NCI-H2107 treated with DMSO at 0.1 percent for 48 hours (cell line): ENCODE measurements at regions not wholly inside any gene's neighbourhood (a gene's known extent, or its start where the extent isn't known, plus 50 kb on each side); places are given as distances from the start of the nearest gene placed in this dataset.
"Not testable (repeated sequence)": the region's sequence is repeated elsewhere in the genome, so short reads cannot be mapped to it uniquely, and the experiment has no call there.

ENCODE experiments used
- DNase-seq: peaks from one replicate; lab custom pipeline; 2025; ENCODE audit not compliant: unreplicated experiment; lab: John Stamatoyannopoulos, UW

DNA sequence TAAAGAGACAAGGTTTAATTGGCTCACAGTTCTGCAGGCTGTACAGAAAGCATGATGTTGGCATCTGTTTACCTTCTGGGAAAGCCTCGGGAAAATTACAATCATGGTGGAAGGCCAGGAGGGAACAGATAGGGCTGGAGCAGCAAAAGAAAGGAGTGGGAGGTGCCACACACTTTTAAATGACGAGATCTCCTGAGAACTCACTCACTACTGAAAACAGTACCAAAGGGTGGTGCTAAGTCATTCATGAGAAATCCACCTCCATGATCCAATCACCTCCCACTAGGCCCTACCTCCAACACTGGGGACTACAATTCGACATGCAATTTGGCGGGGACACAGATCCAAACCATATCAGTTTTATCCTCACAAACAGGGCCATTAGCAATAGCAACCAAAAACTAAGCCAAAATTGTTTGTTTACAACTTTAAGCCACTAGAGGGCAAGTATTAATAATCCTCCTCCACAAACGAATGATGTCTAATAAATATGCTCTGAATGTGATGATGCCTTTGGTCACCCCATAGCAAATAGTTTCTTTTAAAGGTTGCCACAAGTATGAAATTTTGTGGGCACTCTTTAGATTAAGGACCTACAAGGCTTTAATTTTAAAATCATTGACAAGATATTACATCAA lies 129.2 kb upstream of the NRBF2 start:
- no peak for DNase-seq

DNA sequence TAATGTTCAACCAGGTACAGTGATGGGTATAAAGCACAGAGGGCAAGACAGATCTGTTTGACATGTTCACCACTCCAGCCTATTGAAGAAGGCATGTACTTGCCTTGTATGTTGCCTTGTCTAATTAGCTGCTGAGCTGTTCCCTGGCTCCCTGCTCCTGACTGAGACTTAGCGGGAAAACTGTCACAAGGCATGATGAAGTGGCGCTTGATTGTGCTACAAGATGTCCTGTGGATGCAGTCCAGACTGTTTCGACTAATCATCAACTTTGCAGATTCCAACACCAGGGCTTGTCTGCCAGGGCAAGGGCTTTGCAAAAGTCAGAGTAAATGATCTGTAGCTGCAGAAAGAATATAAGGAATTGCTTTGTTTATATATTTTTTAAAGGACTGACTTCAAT lies 136.2 kb upstream of the NRBF2 start:
- DNase-seq = no peak

DNA sequence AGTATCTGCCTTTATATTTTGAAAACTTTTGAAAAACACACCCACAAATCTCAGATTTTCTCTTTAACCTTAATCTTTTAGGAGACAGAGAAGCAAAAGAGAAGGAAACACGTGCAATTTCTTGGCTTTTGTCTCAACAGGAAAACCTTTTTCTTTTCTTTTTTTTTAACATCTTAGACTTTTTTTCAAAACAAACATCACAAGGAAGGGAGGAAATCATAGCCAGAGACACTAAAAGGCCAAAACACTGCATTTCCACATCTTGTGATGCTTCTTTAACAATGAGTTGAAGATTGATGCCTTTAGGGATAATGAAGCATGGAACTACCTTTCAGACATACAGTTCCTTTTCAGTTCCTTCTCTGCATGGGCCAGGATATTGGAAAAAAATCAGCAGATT lies 136.6 kb upstream of the NRBF2 start:
- DNase-seq = no peak

DNA sequence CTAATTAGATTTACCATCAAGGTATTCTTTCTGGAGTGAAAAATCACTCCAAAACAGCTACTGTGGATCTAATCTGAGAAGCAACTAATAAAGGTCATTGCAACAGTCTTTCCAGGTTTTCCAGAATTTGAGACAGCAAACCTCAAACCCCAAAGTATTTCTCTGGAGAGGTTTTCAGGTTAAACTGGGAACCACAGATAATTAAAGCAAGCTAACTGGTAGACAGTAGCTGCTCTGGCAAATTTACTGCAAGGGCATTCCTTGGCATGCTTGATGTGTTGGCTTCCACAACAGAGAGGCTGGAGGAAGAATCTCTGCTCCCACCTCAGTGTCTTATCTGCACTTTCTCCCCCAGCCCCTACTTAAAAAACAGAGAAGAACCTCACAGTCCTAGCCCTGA lies 140.0 kb upstream of the NRBF2 start:
- no peak for DNase-seq

DNA sequence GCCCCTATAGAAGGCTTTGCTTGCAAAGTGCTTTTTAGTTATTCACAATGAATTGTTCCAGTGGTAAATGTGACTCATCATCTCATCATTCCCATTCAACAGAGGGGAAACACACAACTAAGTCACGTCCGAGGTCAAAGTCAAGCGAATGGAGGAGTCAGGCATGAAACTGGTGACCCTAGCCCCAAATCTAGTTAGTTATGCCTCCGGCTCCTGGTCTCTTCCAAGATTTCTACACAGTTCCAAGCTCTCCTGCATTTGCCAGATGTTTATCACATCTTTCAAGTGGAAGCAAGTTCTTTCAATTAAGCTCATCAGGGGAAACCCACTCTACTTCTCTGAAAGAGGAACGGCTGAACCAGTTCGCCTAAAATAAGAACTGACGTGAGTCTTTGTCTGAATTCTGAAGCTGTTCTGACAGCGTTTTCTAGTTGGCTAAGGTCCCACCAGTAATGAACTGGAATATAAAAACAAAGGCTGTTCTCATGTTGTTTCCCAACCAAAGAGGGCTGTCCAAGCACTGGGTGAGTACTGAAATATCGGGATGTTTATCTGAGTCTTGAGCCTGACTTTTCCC lies 140.9 kb upstream of the NRBF2 start:
- no peak for DNase-seq

DNA sequence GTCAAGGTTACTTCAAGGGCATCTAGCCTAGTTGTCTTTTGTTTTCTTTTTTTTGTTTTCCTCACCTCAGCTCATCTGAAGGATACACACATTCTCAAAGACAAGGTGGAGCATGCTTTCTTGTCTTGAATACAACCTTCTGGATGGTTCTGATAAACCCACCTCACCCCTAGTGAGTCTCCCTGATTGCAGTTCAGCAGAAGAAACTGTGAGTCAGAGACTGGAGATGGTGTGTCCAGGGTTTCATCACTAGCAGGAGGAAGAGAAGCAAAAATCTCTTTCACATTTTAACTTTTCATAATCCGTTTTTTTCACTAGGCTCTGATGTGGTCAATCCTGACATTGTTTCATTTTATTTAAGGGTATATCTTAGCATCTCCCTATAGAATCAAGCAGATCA lies 143.0 kb upstream of the NRBF2 start:
- DNase-seq = no peak

DNA sequence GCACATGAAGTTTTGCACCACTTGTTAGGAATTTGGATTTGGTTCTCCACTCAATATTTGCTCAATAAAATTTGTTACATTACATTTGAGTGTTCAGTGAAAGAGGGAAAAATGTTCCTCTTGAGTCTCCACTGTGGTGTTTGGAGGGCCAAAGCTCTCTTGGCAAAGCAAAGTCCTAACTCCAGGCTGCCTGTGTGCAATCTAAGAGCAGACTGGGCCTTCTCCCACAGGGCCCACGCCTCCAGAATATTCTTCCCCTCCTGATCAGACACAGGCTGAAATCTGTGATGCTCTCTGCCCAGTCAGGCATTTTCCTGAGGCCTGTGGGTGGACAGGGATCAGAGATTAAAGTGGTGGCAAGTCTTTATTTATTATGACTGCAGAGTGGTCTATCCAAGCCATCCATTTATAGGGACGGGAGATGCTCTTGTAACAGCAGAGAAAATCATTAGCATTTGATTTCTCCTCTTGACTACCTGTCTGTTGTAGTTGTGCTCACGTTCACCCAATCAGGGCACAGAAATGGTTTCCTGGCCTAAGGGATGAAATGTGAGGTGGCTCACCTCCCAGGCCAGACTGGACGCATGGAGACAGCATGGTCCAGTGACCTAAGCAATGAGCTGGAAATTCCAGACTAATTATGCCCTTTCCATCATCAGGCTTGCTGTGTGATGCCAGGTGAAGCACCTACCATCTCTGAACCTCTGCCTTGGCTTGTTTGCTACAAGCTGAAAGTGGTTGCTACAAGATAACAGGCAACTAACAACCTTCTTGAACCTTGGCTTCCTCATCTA lies 147.1 kb upstream of the NRBF2 start:
- DNase-seq = no peak

DNA sequence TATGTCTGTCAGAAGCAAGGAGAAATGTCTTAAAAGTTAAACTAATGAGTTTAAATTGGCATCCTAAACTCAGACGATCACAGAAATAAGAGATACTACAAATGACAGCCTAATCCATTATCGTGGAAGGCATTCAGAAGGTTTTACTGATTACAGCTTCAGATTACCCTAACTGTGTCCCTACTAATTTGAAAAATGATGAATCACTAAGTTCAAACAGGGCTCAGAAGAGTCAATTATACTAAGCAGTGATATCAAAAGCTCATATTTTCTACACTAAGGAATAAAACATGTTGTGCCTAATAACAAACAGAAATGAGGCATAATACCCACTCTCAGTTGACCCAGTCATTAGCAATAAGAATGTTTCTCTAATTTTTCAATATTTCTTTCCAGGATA lies 152.0 kb upstream of the NRBF2 start:
- no peak for DNase-seq

DNA sequence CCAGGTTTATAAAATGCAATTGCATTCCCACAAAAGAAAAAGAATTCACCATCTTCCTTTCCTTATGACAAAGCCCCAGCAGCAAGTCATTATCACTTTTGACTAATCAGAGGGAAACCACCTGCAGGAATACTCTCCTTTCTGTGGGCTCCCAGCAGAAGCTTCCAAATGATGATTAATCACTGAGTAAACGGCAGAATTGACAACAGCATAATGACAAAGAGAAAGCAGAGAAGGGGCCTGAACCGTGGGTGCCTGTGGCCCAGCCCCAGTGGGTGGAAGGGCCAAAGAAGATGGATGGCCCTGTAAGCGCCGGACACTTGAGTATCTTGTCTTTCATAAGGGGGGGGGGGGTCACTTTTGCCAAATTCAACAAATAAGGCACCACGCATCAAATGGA lies 152.4 kb upstream of the NRBF2 start:
- no peak for DNase-seq

DNA sequence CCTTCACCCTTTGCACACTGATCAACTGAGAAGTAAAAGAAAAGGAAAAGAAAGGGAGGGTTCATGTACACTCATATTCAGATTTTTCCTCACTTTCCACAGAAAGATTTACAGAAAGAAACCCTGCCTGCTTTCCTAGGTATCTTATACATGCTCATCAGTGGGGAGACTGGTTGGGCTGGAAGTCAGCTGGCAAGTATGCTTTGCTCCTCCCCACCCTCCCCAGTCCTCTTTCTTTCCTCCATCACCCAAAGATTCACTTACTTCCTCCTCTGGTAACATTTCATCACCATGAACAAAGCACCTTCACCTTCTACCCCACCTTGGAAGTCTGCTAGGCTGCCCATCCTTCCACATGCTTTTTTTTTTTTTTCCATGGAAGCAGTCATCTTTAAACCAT lies 153.2 kb upstream of the NRBF2 start:
- no peak for DNase-seq

DNA sequence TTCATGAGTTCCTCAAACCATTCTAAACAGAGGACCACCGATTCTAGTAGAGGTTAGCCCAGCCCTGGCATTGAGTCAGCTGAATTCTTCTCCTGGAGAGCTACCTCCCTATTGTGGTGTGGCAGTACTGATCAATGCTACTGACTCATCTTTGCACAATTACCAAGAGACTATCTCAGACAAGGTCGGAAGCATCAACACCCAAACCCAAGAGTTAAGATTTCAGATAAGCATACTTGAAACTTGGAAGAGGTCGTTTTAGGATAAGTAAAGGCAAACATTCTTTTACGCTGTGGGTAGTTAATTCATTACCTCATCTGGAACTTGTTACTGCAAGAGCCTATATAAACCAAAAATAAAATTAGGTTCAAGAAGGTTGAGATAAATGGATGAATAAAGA lies 154.6 kb upstream of the NRBF2 start:
- no peak for DNase-seq

DNA sequence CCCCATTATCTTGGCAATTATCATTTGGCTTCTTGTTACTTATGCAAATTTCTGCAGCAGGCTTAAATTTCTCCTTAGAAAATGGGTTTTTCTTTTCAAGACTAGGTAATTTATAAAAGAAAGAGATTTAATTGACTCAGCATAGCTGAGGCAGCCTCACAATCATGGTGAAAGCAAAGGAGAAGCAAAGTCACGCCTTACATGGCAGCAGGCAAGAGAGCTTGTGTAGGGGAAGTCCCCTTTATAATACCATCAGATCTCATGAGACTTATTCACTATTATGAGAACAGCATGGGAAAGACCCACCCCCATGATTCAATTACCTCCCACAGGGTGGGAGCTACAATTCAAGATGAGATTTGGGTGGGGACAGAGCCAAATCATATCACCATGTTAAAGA lies 158.3 kb upstream of the NRBF2 start:
- DNase-seq = not testable (repeated sequence)

DNA sequence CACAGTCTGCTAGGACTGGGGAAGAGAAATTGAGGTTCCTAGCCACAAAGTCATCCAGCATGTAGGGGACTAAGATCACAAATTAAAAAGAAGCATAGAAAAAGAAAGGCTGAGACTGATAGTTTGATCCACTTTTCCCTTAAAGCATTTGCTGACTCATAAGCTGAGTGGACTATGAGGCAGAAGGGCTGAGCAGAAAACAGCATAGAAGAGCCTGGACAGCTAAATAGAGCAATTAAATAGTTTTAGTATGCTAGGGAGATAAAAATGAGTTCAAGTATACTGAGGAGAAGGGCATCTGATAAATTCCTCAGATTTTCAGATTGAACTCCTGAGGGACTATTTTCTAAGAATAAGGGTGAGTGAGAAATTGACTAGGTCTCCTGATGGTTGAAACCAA lies 155.9 kb upstream of the EGR2 start:
- DNase-seq = no peak

DNA sequence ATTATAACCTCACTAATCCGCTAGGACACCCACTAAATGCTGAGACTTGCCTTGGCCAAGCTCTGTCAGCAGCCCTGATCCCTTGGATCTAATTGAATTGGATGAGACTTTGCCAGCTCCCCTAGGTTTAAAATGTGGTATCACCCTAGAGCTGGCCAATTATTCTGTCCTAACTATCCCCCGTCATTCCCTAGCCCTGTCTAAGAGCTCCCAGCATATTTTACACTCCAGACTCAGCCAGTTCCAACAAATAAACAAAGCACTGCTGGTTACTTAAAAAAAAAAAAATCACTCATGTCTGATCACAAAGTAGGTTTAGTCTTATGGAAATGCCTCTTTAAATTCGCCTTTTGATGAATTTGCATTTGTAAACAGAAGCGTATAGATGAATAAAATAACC lies 147.9 kb upstream of the EGR2 start:
- no peak for DNase-seq

DNA sequence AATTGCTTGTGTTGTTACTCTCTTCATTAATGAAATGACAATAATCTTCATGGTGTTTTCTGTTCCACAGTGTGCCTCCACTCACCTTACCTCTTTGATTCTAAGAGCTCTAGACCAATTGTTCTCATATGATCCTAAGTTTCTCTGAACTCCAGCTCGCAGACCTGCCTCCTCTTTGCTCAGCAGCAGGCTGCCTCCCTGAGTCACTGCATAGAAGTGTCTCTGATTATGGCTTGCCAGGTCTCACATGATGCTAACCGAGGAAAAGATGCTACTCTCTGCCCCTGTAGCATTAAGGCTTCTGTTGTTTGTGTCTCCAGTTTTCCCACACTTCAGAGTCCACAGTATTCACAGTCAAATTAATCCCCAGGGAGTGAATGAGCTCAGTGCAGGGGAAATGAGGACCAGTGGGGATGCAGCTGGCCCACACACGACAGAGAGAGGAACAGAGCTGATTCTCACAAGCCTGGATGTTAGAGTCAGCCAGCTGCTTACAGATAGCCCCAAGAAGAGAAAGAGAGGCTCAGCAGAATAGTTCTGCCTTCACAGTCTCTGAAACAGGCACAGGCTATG lies 145.9 kb upstream of the EGR2 start:
- DNase-seq = no peak

DNA sequence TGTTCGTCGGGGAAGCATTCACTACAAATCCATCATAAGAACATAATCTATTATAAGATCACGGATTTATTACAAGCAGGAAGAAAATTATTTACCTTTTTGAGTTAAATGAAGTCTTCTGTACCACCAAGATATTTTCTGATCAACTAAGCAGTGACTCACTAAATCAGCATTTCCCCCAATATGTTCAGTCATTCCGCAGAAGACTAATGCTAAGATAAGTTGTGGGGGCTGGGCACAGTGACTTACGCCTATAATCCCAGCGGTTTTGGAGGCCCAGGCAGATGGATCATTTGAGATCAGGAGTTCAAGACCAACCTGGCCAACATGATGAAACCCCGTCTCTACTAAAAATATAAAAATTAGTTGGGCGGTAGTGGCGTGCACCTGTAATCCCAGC lies 144.2 kb upstream of the EGR2 start:
- no peak for DNase-seq

DNA sequence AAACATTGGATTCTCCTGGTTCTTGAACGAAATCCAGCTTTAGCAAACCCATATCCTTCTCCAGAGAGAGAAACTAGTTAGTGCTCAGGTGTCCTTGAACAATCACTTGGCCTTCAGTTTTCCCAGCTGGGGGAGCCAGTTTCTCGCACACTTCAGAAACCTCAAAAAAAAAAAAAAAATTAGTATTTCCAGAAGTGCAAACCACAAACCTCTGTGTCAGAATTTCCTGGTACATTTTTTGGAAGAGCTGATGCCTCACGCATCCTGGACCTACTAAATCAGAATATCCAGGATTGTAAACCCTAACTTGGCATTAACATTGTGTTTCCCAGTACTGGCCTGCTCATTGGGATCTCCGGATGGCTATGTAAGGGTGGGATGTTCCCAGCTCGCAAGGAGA lies 143.4 kb upstream of the EGR2 start:
- no peak for DNase-seq

DNA sequence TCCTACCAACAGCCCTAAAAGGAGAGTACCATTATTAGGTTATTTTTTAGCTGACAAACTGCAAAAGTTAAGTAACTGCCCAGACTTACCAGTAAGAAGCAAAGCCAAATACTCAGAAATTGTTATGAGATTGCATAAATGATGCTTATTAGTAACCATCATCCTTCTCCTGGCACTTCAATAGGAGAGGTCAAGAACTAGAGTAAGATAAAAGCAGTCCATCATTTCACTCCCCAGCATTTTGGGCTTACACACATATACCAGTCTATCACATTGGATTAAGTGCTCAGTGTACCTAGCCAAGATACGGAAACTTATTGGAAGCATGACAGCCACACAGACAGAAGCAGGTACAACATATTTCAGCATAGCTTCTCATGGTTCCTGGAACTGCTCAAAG lies 142.8 kb upstream of the EGR2 start:
- DNase-seq = no peak

DNA sequence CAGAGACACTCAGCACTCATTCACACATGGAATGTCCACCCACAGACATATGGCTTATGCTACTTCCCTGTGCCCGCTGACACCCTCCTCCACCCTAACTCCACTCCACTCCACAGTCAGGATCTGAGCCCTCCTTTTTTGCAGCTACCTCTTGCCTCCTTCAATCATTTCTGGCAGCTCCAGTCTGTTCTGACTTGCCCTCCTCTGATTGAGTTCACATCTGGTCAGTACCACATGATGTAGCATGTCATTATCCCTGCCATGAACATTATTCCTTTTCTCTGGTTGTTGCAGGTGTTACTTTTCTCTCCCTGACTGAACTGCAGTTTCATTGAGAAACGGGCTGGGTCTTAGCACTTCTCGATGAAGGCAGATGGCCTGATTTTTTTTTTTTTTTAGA lies 130.1 kb upstream of the EGR2 start:
- no peak for DNase-seq

DNA sequence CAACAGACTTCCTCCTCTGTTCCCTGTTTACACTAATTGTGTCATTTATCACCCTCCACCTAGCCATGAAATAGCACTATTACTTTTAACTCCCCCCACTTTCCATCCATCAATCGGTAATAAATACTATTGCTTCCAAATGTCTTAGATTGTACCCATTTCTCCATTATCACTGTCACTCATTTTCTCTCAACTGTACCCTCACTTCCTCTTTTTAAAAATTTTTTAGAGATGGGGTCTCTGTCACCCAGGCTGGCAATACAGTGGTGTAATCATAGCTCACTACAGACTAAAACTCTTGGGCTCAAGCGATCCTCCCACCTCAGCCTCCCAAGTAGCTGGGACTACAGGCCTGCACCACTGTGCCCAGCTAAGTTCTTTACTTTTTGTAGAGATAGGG lies 123.5 kb upstream of the EGR2 start:
- no peak for DNase-seq

DNA sequence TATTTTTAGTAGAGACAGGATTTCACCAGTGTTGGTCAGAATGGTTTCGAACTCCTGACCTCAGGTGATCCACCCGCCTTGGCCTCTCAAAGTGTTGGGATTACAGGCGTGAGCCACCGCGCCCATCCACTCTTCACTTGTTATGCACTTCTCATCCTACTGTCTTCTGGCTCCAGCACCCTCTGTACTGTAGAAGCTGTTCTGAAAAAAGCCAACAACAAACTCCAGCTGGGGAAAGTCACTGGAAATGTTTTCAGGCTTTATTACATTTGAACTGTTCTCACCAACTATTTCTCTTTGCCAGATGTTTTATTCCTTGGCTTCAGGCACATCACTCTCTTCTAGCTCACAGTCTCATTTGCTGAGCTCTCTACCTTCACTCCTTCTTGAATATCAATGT lies 122.5 kb upstream of the EGR2 start:
- no peak for DNase-seq

DNA sequence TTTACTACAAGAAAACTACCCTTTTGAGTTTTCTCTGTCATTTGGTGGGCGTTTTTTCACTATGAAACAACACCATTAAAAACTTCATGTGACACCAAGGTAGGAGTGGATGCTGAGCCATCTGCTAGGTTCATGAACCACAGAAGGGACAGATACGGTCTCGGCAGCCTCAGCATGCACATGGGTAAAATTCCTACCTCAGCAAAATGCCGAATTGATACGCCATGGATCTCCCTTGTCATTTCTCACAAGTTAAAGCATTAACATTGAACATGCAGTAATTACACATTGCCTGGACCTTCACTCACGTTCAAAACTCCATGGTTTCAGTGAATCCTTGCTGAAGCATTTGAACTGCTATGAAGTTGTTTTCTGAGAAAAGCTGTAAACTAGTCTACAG lies 121.5 kb upstream of the EGR2 start:
- no peak for DNase-seq
